GM18870 (cell line): ENCODE measurements at regions not wholly inside any gene's neighbourhood (a gene's known extent, or its start where the extent isn't known, plus 50 kb on each side); places are given as distances from the start of the nearest gene placed in this dataset.

Experiments
- ATAC-seq: cut with Tn5 transposase; IDR thresholded peaks from one replicate; pipeline ENCODE4 v1.9.1; 2021; ENCODE audit warnings: moderate library complexity; ENCODE audit not compliant: unreplicated experiment

DNA sequence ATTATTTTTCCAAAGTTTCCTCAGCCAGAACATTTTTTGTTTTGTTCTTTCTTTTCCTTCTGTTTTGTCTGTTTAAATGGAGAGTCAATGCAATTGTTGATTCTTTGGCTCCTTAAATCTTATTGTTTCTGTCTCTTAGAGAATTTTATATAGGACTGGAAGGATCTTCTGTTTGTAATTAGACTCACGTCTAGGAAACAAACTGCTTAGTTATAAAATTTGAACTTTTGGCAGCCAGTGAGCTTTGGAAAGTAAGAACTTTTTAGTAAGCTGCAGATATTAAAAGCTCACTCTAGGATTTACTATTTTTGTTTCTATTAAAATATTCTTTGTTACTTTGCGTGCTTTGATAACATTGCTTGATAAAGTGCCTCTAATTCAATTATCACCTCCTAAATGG is 109.8 kb upstream of the HNRNPU start:
- no peak for ATAC-seq

- no peak for ATAC-seq
Observed at GRCh38 chr1:244971552-244972216, 107.3 kb upstream of the HNRNPU start.

GRCh38 chr1:244970744-244971551 is 106.6 kb upstream of the HNRNPU start:
- peak; percentile 70 for ATAC-seq

GRCh38 chr1:244970236-244970743 is 105.9 kb upstream of the HNRNPU start:
- ATAC-seq = peak; percentile 53

DNA sequence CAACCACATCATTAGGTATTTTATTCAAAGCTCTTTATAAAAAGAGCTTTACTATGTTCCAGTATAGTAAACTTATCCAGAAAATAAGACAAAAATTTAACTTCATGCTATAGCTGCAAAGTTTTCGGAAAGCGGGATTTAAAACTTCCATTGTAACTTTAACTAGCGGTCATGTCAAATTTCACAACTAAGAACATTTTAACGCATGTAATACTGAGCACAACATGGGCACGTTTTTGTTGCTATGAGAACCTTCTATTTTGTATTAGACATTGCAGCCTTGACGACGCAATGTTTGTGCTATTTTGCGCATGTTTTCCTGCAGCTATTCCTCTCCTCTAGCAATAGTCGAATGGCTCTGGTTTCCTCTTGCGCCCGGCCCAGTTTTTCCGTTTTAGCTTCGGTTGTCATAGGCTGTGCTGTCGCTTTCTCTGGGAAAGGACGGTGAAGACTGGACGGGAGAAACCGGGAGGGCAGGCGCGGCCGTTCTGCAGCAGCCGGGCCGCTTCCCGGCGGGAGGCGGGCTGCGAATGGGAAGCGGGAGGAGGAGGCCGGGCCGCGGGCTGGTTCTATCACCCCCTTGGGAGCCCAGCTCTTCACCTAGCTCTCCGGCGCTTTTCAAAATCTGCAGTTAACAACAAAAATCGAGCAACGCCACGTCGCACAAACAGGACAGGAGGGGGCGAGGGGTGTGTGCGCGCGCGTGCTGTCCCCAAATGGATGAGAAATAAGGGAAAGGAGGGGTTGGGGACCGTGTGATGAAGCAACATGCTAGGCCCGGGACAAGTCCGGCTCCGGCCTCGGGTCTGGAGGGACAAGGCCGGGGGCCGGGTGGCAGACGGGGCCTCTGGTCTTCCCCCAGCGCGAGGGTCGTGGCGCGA is 105.3 kb upstream of the HNRNPU start:
- ATAC-seq = peak; percentile 14

GRCh38 chr1:244968881-244969280 is 104.5 kb upstream of the HNRNPU start:
- no peak for ATAC-seq

- no peak for ATAC-seq
Observed at GRCh38 chr1:244968471-244968871, 104.1 kb upstream of the HNRNPU start.

GRCh38 chr1:244967159-244967558 is 102.8 kb upstream of the HNRNPU start:
- no peak for ATAC-seq

DNA sequence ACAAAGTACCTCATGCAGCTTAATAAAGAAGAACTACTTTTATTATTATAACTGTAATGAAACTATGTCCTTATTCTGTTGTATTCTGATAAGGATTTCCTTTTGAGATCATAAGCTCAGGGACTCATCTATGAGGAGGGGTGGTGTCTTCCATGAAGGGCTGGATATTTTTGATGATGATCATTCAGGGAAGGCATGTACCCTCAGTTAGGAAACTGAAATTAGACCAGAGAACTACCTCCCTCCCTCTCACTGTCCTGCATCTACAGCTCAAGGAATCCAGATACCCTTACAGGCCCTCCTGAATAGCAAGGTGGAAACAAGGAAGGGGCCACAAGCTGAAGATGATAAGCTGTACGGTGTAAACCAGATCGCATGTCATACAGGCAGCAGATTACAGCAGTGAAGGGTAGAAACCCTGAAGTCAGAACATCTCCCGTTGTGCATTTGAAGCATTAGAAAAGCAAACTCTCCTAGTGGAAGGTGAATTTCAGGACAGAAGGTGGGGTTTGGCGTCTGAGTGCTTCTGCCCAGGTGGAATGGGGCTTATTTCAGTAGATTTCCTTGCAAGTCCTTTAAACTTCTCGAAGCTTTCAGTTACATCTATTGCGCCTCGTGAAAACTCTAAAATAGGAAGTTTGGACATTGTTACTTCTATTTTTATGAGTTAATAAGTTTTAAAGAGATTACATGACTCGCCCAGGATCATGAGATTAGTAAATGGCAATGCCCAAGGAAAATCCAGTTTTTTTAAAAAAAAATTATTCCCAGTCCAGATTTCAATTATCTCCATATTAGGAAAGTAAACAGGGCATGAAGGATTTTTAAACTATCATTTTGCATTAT is 101.1 kb upstream of the HNRNPU start:
- ATAC-seq = no peak

DNA sequence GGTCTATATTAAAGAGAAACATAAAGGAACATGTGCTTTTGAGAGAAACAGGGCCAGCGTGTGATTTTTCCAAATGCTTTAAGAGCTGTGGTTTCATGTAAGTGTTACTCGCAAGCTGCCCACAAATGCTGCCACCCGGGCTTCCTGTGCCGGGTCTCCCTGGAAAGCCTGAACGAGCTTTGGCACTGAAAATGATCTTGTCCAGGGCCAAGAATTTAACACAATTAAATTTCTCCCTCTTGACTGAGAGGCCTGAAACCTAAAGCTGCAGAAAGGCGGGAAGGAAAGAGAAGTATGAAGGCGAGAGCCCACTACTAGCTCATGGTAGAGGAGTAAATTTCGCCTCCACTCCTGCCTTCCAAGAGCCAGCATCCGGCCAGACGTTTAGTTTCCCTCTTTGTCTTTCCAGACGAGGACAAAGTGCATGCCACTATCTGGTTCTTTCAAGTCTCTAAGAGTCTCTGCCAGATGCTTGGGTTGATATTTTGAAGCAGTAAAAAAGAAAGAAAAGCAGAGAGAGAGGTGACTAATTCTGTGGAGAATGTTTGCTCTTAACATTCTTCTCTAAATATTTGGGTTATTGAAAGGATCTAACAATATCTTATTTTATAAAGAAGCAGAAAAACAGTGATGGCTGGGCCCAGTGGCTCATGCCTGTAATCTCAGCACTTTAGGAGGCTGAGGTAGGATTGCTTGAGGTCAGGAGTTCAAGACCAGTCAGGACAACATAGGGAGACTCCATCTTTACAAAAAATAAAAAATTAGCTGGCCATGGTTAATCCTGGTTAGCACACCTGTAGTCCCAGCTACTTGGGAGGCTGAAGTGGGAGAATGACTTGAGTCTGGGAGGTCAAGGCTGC is 100.0 kb upstream of the HNRNPU start:
- ATAC-seq = no peak

- ATAC-seq = no peak
Observed at GRCh38 chr1:244963231-244963826, 99.0 kb upstream of the HNRNPU start.

- ATAC-seq = no peak
Observed at GRCh38 chr1:244962130-244962529, 97.8 kb upstream of the HNRNPU start.

DNA sequence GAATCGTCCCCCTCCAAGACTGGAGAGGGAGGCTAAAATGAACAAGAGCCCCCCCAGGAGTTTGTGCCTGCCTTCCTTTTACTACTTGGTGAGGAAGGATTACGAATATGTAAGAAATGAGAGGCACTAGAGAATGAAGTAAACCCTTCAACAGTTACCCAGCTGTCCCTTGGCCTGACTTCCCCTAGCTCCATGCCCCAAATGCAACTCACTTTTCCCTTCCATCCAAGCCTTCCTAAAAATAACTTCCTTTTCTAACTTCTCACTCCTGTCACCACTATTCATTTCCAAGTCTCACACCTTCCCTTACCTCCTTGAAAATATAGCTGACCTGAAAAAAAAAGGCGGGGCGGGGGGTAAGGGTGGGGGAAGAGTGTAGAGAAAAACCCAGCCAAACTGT is 96.6 kb upstream of the HNRNPU start:
- no peak for ATAC-seq

- ATAC-seq = no peak
Observed at GRCh38 chr1:244958593-244958992, 94.2 kb upstream of the HNRNPU start.

DNA sequence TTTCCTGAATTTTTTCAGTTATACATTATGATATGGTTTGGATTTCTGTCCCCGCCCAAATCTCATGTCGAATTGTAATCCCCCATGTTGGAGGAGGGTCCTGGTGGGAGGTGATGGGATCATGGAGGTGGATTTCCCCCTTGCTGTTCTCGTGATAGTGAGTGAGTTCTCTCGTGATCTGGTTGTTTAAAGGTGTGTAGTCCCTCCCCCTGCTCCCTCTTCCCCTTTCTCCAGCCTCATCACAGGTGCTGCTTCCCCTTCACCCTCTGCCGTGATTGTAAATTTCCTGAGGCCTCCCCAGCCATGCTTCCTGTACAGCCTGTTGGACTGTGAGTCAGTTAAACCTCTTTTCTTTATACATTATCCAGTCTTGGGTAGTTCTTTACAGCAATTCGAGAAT is 93.2 kb upstream of the HNRNPU start:
- ATAC-seq = no peak

DNA sequence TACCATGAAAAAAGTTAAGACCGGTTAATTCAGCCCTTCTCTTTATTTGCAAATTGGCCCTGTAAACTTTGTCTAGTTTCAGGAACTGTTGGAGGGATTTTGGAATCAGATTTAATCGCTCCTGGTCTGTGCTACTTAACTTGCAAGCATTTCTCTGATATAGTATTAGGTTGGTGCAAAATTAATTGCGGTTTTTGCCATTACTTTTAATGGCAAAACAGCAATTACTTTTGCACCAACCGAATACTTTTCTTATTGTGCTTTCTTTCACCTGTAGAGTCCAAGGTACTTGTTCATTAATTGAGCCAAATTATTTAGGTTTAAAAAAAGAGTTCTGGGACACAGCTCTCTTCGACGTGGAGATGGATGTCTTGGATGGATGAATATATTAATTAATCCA is 92.8 kb upstream of the HNRNPU start:
- no peak for ATAC-seq

DNA sequence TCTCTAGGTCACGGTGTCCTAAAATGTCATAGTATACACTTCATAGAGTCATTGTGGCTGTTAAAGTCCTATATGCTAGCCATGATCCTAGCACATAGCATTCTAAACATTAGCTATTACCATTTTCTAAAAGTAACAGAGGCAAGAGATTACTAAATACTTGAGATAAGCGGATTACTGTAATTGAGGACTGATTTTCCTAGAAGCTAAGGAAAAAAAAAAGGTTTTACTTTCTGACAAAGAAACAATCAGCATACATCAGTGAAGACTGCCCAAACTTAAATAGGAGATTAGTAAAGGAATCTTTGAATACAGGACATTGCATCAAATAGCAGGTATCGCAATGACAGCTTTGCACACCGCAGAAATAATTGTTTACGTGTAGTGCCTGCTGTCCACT is 91.3 kb upstream of the HNRNPU start:
- no peak for ATAC-seq

DNA sequence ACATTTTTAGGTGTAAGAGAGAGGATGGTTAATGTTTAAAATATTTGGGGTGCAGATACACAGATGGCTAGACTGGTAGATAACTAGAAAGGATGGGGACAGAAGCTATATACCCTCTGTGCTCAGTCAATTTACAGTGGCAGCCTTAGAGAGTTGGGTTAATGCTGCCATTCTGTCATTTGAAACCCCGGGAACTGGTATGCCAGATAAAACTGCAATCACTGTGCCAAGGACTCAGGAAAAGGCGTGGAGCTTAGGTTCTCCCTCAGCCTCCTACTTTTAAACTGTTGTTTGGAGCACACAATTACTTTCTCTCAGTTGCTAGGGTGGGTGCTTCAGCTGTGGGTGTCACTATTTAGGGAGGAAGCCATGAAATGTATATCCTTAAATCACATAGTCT is 90.0 kb upstream of the HNRNPU start:
- ATAC-seq = no peak

- no peak for ATAC-seq
Observed at GRCh38 chr1:244953901-244954300, 89.6 kb upstream of the HNRNPU start.
